GM12878 (cell line): ENCODE measurements at regions not wholly inside any gene's neighbourhood (a gene's known extent, or its start where the extent isn't known, plus 50 kb on each side); places are given as distances from the start of the nearest gene placed in this dataset.

ENCODE experiments used
- CREB1 ChIP-seq: IDR thresholded peaks from 2 replicates; pipeline ENCODE4 v1.6.1; 2012; ENCODE audit warnings: low read depth, mild to moderate bottlenecking, inconsistent platforms
- RELB ChIP-seq: fragments of 450-650 bp; IDR thresholded peaks from 2 replicates; pipeline ENCODE4 v1.6.1; 2017; ENCODE audit warnings: low read depth, mild to moderate bottlenecking, moderate library complexity
- ZBED1 ChIP-seq: IDR thresholded peaks from 2 replicates; pipeline ENCODE4 v1.6.1; 2016; ENCODE audit warnings: borderline replicate concordance

GRCh38 chr6:44723439-44724197 lies 336.1 kb downstream of the CDC5L start:
- TF ChIP-seq RELB: no peak
- TF ChIP-seq CREB1: no peak
- TF ChIP-seq ZBED1: no peak
